ENCODE measurements at regions not wholly inside any gene's neighbourhood (a gene's known extent, or its start where the extent isn't known, plus 50 kb on each side); places are given as distances from the start of the nearest gene placed in this dataset.

- TF ChIP-seq ZFP69B (tag by site-specific recombination; IDR thresholded peaks at IDR 0.05) (no peak), ZNF280C (tag by site-specific recombination; IDR thresholded peaks at IDR 0.05) (no peak), RBAK (tag by site-specific recombination; IDR thresholded peaks at IDR 0.05) (no peak), CTCF (tag by site-specific recombination; IDR thresholded peaks at IDR 0.05) (no peak), ZNF623 (tag by site-specific recombination; IDR thresholded peaks at IDR 0.05) (no peak), ZBTB11 (tag by site-specific recombination; conservative IDR thresholded peaks at IDR 0.05; ENCODE audit: low read depth) (no peak), ZNF23 (tag by site-specific recombination; IDR thresholded peaks at IDR 0.05; ENCODE audit: borderline replicate concordance) (no peak), ZBTB20 (tag by site-specific recombination; IDR thresholded peaks at IDR 0.05) (no peak), ZNF433 (tag by site-specific recombination; IDR thresholded peaks at IDR 0.05; ENCODE audit: low read depth) (no peak), ZNF747 (tag by site-specific recombination; IDR thresholded peaks at IDR 0.05) (no peak), YY1 (tag by site-specific recombination; IDR thresholded peaks at IDR 0.05) (no peak), ZBTB21 (tag by site-specific recombination; IDR thresholded peaks at IDR 0.05) (no peak), ZNF248 (tag by site-specific recombination; IDR thresholded peaks at IDR 0.05) (no peak), ZNF350 (tag by site-specific recombination; IDR thresholded peaks at IDR 0.05) (no peak)
Observed at GRCh38 chr9:90064248-90064647, 459.4 kb downstream of the GADD45G start.
